ENCODE measurements at regions not wholly inside any gene's neighbourhood (a gene's known extent, or its start where the extent isn't known, plus 50 kb on each side); places are given as distances from the start of the nearest gene placed in this dataset.
"Not testable (repeated sequence)": the region's sequence is repeated elsewhere in the genome, so short reads cannot be mapped to it uniquely, and the experiment has no call there.

DNA sequence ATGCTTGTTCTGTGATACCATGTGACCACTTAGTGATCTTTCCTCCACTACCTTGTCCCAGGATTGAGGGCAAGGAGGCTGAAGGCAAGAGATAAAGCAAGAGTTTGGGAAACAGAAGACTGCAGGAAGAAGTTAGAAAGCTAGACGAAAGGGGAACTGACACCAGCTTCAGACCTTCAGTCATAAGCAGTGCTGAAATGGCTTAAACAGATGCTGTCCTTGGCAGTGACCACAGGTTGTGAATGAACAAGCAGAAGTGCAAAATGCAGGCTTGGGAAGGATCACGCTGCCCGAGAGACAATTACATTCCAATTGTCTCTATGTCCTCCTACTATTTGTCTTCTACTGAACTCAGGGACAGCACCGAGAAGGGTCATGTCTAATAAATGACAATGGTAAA, 704.9 kb upstream of the AUTS2 start:
- DNase-seq: no peak
- no peaks in the 10 kb centered on the region for H3K9me3 ChIP-seq (ENCODE audit: severe bottlenecking)
- TF ChIP-seq, protein P1, sequence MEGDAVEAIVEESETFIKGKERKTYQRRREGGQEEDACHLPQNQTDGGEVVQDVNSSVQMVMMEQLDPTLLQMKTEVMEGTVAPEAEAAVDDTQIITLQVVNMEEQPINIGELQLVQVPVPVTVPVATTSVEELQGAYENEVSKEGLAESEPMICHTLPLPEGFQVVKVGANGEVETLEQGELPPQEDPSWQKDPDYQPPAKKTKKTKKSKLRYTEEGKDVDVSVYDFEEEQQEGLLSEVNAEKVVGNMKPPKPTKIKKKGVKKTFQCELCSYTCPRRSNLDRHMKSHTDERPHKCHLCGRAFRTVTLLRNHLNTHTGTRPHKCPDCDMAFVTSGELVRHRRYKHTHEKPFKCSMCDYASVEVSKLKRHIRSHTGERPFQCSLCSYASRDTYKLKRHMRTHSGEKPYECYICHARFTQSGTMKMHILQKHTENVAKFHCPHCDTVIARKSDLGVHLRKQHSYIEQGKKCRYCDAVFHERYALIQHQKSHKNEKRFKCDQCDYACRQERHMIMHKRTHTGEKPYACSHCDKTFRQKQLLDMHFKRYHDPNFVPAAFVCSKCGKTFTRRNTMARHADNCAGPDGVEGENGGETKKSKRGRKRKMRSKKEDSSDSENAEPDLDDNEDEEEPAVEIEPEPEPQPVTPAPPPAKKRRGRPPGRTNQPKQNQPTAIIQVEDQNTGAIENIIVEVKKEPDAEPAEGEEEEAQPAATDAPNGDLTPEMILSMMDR (IDR thresholded peaks at IDR 0.05; ENCODE audit: low read depth, low read length): no peak

DNA sequence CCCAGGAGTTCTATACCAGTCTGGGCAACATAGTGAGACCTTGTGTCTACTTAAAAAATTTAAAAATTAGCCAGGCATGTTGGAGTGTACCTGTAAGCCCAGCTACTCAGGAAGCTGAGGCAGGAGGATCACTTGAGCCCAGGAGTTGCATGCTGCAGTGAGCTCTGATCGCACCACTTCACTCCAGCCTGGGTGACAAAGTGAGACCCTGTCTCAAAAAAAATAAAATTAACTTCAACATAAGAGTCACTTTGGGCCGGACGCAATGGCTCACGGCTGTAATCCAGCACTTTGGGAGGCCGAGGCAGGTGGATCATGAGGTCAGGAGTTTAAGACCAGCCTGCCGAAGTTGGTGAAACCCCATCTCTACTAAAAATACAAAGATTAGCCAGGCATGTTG, 699.1 kb upstream of the AUTS2 start:
- not testable (repeated sequence) for DNase-seq; H3K4me3 ChIP-seq (ENCODE audit: low read depth, low read length); H3K9me3 ChIP-seq (ENCODE audit: severe bottlenecking); H3K27ac ChIP-seq; H3K27me3 ChIP-seq (ENCODE audit: insufficient read depth, low read depth, severe bottlenecking); H3K36me3 ChIP-seq

More for the DNA sequence above, 704.9 kb upstream of the AUTS2 start:
- H3K27me3 ChIP-seq (ENCODE audit: insufficient read depth, low read depth, severe bottlenecking): no peaks in the 10 kb centered on the region
- no peak overlapping the region for H3K4me3 ChIP-seq (ENCODE audit: low read depth, low read length)
- H3K27ac ChIP-seq: no peak overlapping the region
- H3K36me3 ChIP-seq: no peaks in the 10 kb centered on the region

DNA sequence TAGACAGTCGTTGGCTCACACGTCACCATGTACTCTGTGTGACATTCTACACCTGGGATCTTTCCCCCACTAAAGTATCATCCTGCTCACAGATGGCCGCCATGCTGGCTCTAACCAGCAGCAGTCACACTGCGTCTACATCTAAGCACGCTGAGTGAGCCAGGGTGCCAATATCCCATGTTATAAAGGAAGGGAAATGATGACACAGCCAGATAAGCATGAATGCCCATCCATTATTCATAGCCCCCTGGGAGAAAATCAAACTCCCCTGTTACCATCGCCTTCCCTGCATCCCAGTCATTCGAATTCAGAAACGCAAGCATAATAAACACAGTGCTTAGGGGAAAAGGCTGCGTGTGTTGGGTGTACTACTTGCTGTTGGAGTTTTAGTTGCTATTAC, 698.2 kb upstream of the AUTS2 start:
- no peak for DNase-seq
- TF ChIP-seq, protein P1 (IDR thresholded peaks at IDR 0.05; ENCODE audit: low read depth, low read length): no peak
- no peaks in the 10 kb centered on the region for H3K36me3 ChIP-seq
- no peaks in the 10 kb centered on the region for H3K27me3 ChIP-seq (ENCODE audit: insufficient read depth, low read depth, severe bottlenecking)
- no peak overlapping the region for H3K27ac ChIP-seq
- H3K9me3 ChIP-seq (ENCODE audit: severe bottlenecking): no peaks in the 10 kb centered on the region
- H3K4me3 ChIP-seq (ENCODE audit: low read depth, low read length): no peak overlapping the region

DNA sequence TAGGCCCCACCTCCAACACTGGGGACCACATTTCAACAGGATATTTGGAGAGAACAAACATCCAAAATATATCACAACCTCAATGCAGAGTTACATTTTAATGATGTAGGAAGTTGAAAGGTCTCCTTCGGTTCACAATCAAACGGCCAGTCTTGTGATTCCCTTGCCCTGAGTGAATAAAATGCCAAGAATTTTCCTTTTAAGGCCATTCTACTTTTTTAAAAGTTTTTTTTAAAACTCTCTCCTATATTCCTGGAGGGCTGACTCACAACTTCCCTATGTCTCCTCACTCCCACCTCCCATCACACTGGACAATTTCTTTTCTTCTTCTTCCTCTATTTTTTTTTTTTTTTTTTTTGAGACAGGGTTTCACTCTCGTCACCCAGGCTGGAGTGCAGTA, 693.6 kb upstream of the AUTS2 start:
- TF ChIP-seq, protein P1 (IDR thresholded peaks at IDR 0.05; ENCODE audit: low read depth, low read length): no peak
- Histone ChIP-seq H3K4me3 (ENCODE audit: low read depth, low read length) (no peak overlapping the region), H3K27me3 (ENCODE audit: insufficient read depth, low read depth, severe bottlenecking) (no peaks in the 10 kb centered on the region), H3K36me3 (no peaks in the 10 kb centered on the region), H3K27ac (no peak overlapping the region), H3K9me3 (ENCODE audit: severe bottlenecking) (no peaks in the 10 kb centered on the region)
- DNase-seq: no peak

DNA sequence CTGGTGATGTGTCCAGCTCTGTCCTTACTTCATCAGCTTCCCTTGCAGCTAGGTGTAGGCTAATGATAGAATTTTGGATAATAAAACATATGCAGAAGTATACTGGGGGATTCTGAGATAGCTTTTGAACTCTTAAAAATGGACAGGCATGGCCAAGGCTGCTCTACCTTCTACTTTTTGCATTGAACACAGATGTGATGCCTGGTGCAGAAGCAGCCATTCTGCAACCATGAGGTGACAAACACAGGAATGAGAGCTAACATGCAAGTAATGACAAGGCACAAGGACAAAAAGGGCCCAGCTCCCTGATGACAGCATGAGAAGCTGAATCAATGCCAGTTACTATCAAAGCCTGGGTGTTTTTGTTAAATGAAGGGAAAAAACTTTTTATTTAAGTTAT, 686.5 kb upstream of the AUTS2 start:
- TF ChIP-seq, protein P1 (IDR thresholded peaks at IDR 0.05; ENCODE audit: low read depth, low read length): no peak
- H3K4me3 ChIP-seq (ENCODE audit: low read depth, low read length): no peak overlapping the region
- H3K27me3 ChIP-seq (ENCODE audit: insufficient read depth, low read depth, severe bottlenecking): no peaks in the 10 kb centered on the region
- H3K9me3 ChIP-seq (ENCODE audit: severe bottlenecking): peaks cover 2% of the 10 kb centered on the region
- no peak overlapping the region for H3K27ac ChIP-seq
- no peaks in the 10 kb centered on the region for H3K36me3 ChIP-seq
- no peak for DNase-seq

DNA sequence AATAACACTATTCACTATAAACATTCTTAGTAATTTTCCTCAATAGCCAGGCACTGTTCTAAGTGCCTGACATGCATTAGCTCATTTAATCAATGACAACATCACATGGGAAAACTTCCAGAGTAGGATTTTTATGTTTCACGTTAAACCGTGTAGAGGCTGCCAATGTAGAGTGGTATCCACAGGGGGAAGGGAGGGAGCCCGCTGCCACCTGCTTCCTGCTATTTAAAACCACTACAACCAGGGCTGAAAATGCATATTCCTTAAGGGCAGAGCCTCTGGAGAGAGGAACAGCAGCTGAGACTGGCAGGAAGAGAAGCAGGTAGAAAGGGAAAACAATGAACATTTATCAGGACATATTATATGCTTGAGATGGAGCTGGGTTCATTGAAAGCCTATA, 684.3 kb upstream of the AUTS2 start:
- Histone ChIP-seq H3K27me3 (ENCODE audit: insufficient read depth, low read depth, severe bottlenecking) (no peaks in the 10 kb centered on the region), H3K9me3 (ENCODE audit: severe bottlenecking) (peaks cover 5% of the 10 kb centered on the region), H3K36me3 (no peaks in the 10 kb centered on the region), H3K4me3 (ENCODE audit: low read depth, low read length) (no peak overlapping the region), H3K27ac (no peak overlapping the region)
- DNase-seq: no peak
- TF ChIP-seq, protein P1 (IDR thresholded peaks at IDR 0.05; ENCODE audit: low read depth, low read length): no peak
